ENCODE measurements at regions not wholly inside any gene's neighbourhood (a gene's known extent, or its start where the extent isn't known, plus 50 kb on each side); places are given as distances from the start of the nearest gene placed in this dataset.
"Not testable (repeated sequence)": the region's sequence is repeated elsewhere in the genome, so short reads cannot be mapped to it uniquely, and the experiment has no call there.

DNA sequence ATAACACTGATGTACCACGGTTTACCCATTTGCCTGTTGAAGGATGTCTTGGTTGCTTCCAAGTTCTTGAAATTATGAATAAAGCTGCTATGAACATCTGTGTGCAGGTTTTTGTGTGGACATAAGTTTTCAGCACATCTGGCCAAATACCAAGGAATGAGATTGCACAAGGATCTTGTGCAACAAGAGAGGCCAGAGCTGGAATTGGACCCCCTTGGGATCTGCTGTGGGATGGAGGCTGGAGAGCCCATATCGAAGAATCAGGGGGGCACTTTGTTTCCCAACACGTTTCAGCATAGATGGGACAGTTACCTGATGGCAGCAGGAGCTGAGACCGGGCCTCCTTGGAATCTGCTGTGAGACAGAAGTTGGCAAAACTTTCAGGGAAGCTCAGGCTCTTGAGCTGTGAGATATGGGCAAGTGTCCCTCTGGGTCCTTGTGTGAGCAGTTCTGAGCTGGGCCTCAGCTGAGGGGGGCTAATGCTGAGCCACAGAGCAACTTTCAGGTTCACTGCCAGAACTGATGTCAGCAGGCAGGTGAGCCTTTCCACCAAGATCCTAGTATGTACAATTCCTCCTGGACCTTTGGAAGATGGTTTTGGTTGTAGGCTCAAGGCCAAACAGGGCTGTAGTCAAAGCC lies 115.2 kb upstream of the RAB18 start:
- no peak for DNase-seq

- DNase-seq, result peak; percentile 8 to 50 (median 50)
Measured at GRCh38 chr10:27383595-27384542, 120.2 kb upstream of the RAB18 start.

GRCh38 chr10:27382176-27382575 lies 121.9 kb upstream of the RAB18 start:
- no peak for DNase-seq

DNA sequence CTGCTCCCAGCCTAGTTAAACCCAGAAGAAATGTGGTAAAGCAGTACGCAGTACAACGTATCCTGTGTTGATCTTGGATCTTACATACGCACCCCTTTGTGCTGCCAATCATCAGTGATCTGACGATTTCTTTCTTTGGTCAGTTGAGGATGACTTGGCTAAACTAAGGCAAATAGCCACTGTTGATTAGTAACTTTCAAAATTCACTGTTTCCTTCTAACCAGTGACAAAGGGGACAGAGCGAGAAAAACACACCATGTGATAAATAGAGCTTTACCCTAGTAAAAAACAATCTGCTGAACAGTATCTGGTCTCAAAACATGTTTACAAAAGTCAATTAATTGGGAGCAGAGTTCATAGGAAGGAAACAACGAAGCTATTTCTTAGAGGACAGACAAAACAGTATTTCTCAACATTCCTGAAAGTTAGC lies 123.2 kb upstream of the RAB18 start:
- no peak for DNase-seq

DNA sequence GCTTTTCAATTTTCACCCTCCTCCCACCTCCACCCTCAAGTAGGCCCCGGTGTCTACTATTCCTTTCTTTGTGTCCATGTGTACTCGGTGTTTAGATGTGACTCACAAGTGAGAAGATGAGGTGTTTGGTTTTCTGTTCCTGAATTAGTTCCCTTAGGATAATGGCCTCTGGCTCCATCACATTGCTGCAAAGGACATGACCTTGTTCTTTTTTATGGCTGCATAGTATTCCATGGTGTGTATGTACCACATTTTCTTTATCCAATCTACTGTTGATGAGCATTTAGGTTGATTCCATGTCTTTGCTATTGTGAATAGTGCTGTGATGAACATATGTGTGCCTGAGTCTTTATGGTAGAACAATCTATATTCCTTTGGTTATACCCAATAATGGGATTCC lies 125.1 kb upstream of the RAB18 start:
- not testable (repeated sequence) for DNase-seq

DNA sequence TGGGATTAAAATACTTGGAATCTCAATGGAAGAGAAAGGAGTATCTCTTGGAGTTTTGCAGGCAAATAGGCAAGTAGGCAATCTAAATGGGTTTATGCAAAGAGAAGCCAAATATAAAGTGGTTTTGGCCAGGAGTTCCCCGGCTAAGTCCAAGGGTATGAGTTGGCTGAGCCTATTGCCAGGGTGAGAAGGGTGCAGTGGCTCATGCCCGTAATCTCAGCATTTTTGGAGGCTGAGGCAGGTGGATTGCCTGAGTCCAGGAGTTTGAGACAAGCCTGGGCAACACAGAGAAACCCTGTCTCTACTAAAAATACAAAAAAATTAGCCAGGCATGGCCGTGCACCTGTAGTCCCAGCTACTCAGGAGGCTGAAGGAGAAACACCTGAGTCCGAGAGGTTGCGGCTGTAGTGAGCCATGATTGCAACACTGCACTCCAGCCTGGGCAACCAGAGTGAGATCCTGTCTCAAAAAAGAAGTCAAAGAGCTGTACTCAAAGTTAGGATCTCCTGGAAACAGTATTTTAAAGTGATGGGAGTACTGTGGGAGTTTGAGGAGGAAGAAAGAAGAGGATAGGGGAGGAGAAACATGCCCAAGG lies 130.4 kb upstream of the RAB18 start:
- no peak for DNase-seq

DNA sequence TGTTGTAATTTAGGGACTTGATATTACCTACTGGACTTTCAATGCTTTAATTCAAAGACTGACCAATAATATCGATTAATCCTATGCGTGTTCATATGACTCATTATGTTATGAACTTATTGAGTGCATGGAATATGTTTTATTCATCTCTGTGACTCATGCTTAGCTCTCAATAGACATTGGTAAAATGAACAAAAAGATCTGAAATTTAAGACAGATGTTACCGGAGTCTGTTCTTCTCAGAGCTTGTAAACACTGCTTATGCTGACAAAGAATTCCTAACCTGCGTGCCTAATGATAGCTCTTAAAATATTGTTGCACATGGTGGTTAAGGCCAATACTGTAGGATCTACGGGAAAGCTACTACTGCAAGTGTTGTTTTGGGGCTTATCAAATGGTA lies 131.5 kb upstream of the ACBD5 start:
- no peak for DNase-seq

DNA sequence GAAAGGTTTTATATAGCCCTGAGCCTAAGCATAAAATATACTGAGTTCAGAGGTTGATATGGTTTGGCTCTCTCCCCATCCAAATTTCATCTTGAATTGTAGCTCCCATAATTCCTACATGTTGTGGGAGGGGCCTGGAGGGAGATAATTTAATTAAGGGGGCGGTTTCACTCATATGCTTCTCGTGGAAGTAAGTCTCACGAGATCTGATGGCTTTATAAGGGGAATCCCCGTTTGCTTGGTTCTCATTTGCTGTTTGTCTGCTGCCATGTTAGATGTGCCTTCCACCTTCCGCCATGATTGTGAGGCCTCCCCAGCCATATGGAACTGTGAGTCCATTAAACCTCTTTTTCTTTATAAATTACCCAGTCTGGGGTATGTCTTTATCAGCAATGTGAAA lies 130.8 kb upstream of the ACBD5 start:
- DNase-seq, result not testable (repeated sequence)

GRCh38 chr10:27369880-27370279 lies 129.3 kb upstream of the ACBD5 start:
- peak; percentile 27 to 48 (median 30) for DNase-seq

- DNase-seq, result no peak
Measured at GRCh38 chr10:27368706-27369105, 128.1 kb upstream of the ACBD5 start.

- DNase-seq, result no peak
Measured at GRCh38 chr10:27366769-27367168, 126.2 kb upstream of the ACBD5 start.

GRCh38 chr10:27364028-27364427 lies 123.4 kb upstream of the ACBD5 start:
- DNase-seq, result no peak

DNA sequence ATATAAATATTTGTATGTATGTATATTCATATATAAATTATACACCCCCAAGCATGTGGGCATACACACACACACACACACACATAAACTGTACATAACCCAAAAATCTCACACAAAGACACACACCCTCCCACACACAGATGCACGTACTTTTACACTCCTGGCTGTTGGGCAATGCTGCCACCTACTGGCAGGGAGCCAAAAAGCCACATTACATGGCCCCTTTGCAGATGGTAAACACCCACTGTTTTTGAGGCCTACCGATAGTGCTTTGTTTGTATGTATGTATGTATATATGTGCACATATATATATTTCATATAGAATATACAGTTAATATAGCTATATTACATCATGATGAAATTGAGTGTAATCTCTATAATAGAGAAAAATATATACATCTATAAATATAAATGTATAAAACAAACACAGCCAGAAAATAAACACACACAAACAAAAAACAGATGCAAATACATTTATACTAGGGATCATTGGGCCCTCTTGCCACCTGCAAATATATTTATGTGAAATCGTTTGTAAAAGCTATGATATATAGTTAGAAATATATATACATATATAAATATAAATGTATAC lies 120.1 kb upstream of the ACBD5 start:
- peak; percentile 87 to 91 (median 89) for DNase-seq

DNA sequence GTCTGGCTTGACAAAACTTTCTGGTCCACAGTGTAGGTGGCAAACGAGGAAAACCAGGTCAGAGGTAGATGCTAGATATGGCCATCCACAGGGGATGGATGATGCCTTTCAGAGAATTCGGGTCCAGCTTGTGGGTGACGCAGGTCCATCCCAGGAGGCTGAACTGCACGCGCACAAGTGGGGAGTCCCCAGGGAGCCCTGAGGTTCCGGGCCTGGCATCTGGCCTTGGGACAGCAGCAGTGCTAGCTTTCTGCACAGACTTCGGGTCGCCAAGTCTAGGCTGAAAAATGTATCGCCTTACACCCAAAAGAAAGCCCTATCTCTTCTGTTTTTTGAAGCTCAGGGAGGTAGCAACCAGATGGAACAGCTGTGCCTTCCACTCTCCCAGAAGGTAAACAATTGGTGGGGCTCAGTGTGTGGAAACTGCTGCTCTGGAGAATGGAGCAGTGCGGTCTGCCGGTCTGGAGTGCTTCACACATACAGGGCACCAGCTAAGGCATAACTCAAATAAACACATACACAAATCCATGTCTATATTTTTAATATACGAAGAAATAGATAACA lies 119.3 kb upstream of the ACBD5 start:
- DNase-seq, result no peak

- DNase-seq, result no peak
Measured at GRCh38 chr10:27356738-27357137, 116.1 kb upstream of the ACBD5 start.

DNA sequence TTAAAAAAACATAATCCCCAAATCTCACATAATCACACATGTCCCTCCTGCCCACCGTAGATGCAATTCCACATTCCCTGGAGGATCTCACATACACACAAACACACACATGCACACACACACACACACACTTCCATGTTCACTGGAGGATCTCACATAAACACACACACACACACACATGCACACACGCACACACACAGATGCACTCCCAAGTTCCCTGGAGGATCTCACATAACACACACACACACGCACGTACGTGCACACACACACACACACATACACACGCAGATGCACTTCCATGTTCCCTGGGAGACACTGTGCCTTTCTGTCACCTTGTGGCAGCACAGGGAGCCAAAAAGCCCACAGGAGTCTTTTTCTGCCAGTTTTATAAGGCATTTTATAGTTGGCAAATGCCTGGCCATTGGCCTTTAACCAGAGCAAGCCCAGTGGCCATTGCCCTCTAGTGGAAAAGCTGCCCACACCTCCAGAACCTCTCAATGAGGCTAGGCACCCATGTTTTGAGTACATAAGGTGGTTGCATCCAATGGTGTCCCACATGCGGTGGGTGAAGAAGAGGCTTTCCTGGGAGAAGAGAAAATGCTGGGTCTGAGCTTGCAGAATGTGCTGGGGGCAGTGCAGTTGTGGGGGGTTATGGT lies 115.4 kb upstream of the ACBD5 start:
- no peak for DNase-seq

DNA sequence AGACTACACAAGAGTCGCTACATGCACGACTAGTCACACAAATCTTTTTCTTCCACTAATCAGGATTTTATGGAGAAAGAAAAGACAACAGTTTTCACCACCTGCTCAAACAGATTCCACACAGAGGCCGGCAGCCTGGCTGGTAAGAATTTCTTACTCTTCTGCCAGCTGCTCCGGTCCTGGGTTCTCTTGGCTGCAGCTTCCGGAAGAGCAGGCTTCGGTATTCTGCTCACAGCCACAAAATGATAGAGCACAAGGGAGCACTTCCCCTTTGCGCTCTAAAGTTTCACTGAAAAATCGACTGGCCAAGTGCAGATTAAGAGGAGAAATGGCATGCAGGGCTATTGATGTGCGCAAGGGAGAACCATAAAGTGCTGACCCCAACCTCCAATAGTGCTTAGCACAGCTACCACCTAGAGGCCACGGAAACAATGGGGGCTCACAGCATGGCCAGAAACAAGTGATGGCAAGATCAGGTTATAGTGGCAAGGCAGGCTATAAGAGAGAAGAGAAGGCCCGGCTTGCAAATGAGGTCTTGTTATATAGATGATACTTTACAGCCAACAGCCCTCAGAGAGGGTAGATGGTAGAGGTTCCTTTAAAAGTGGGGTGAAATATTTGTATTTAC lies 114.2 kb upstream of the ACBD5 start:
- peak; percentile 29 to 57 (median 54) for DNase-seq

GRCh38 chr10:27354100-27354499 lies 113.5 kb upstream of the ACBD5 start:
- DNase-seq, result not testable (repeated sequence)

- DNase-seq, result no peak
Measured at GRCh38 chr10:27349987-27350386, 109.4 kb upstream of the ACBD5 start.

DNA sequence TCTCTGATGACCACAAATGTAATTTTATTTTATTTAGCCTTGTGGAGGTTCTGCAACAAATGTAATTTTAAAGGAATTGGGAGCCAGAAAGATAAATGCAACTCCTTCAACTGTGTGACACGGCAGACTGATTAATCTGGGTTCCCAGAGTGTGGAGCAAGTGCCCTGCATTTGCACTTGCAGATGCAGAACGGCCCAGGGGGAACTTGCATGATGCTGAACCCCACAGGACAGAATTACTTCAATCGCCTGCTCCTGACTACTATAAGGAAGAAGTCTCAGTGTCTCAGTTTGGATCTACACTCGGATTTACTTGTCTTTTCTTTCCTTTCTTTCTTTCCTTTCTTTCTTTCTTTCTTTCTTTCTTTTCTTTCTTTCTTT lies 107.2 kb upstream of the ACBD5 start:
- DNase-seq, result peak in 2 of 3 donors; percentile 20 to 22

DNA sequence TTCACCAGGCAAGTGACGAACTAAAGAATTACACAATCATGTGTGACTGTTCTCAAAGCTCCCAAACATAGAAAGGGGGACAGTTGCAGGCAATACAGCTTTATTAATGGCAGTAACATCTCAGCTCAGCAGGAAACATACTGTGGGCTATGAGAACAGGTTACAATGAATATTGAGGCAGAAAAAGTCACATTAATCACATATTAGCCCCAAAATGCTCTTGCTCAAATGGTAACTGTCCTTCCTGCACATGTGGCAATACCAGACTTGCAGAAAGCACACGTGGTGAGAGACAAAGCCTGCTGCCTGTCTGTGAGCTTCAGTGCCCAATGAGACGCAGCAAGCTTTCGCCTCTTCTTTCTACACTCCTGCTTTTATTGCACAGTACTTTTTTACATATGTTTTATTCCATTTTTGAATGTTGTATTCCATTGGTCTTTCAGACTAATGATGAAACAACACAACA lies 104.9 kb upstream of the ACBD5 start:
- peak; percentile 21 to 27 (median 23) for DNase-seq

All from suppressor macrophage treated with lipopolysaccharide for 1 hour (primary cell).